ENCODE measurements at regions not wholly inside any gene's neighbourhood (a gene's known extent, or its start where the extent isn't known, plus 50 kb on each side); places are given as distances from the start of the nearest gene placed in this dataset.
A peak's percentile ranks its signal among the peaks of the same experiment; 100 is the strongest.

GRCh38 chr1:229035054-229035747 is 235.7 kb upstream of the RAB4A start:
- DNase-seq = no peak

- DNase-seq = no peak
These were observed 235.2 kb upstream of the RAB4A start for GRCh38 chr1:229035748-229036082.

GRCh38 chr1:229037806-229038405 is 233.0 kb upstream of the RAB4A start:
- DNase-seq = no peak

- DNase-seq = no peak
These were observed 230.1 kb upstream of the RAB4A start for GRCh38 chr1:229040630-229041358.

- DNase-seq = no peak
These were observed 229.0 kb upstream of the RAB4A start for GRCh38 chr1:229041946-229042345.

GRCh38 chr1:229042482-229042881 is 228.4 kb upstream of the RAB4A start:
- DNase-seq = no peak

GRCh38 chr1:229043115-229043514 is 227.8 kb upstream of the RAB4A start:
- DNase-seq = peak; percentile 56 to 74 (median 71)

- no peak for DNase-seq
These were observed 224.6 kb upstream of the RAB4A start for GRCh38 chr1:229046251-229046853.

GRCh38 chr1:229047161-229047839 is 223.6 kb upstream of the RAB4A start:
- DNase-seq = no peak

- DNase-seq = no peak
These were observed 222.9 kb upstream of the RAB4A start for GRCh38 chr1:229047840-229048620.

GRCh38 chr1:229048896-229049295 is 222.0 kb upstream of the RAB4A start:
- no peak for DNase-seq

GRCh38 chr1:229056046-229056445 is 214.9 kb upstream of the RAB4A start:
- no peak for DNase-seq

- DNase-seq = no peak
These were observed 212.8 kb upstream of the RAB4A start for GRCh38 chr1:229058111-229058561.

- peak; percentile 40 to 49 (median 49) for DNase-seq
These were observed 212.2 kb upstream of the RAB4A start for GRCh38 chr1:229058729-229059128.

GRCh38 chr1:229059671-229060539 is 211.0 kb upstream of the RAB4A start:
- no peak for DNase-seq

- DNase-seq = no peak
These were observed 208.8 kb upstream of the RAB4A start for GRCh38 chr1:229062135-229062534.

GRCh38 chr1:229063154-229063773 is 207.6 kb upstream of the RAB4A start:
- no peak for DNase-seq

- no peak for DNase-seq
These were observed 206.4 kb upstream of the RAB4A start for GRCh38 chr1:229064320-229065168.

GRCh38 chr1:229065613-229066012 is 205.3 kb upstream of the RAB4A start:
- no peak for DNase-seq

- DNase-seq = no peak
These were observed 204.3 kb upstream of the RAB4A start for GRCh38 chr1:229066591-229066990.
